Testis (tissue), 2 donors: ENCODE measurements at regions not wholly inside any gene's neighbourhood (a gene's known extent, or its start where the extent isn't known, plus 50 kb on each side); places are given as distances from the start of the nearest gene placed in this dataset.

Experiments used
- POLR2A ChIP-seq: fragments of 450-650 bp; IDR thresholded peaks from one replicate; pipeline ENCODE4 v1.6.1; 2017; ENCODE audit warnings: antibody characterized with exemption, mild to moderate bottlenecking, moderate library complexity
- TF ChIP-seq, protein P1 (sequence below), 3 experiments: fragments of 450-650 bp in 2 of 3; fragments of 200-600 bp in 1 of 3; sonication (generic) in 1 of 3; IDR thresholded peaks; one replicate each; pipeline ENCODE4 v1.5.1; 2016 to 2019; ENCODE audit warnings: antibody characterized with exemption in 3 of 3, mild to moderate bottlenecking in 2 of 3, moderate library complexity in 1 of 3

DNA sequence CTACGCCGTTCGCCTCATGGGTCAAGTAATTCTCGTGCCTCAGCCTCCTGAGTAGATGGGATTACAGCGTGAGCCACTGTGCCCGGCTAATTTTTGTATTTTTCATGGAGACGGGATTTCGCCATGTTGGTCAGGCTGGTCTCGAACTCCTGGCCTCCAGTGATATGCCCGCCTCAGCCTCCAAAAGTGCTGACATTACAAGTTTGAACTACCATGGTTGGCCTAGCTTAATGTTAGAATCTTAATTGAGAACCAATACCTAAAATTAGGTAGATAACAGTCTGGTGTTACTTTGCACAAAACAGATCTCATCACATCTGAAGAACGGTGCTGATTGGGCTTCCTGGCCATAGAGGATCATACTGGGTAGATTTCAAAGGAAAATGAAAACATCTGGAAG is 184.9 kb downstream of the VEGFC start:
- TF ChIP-seq, protein P1, sequence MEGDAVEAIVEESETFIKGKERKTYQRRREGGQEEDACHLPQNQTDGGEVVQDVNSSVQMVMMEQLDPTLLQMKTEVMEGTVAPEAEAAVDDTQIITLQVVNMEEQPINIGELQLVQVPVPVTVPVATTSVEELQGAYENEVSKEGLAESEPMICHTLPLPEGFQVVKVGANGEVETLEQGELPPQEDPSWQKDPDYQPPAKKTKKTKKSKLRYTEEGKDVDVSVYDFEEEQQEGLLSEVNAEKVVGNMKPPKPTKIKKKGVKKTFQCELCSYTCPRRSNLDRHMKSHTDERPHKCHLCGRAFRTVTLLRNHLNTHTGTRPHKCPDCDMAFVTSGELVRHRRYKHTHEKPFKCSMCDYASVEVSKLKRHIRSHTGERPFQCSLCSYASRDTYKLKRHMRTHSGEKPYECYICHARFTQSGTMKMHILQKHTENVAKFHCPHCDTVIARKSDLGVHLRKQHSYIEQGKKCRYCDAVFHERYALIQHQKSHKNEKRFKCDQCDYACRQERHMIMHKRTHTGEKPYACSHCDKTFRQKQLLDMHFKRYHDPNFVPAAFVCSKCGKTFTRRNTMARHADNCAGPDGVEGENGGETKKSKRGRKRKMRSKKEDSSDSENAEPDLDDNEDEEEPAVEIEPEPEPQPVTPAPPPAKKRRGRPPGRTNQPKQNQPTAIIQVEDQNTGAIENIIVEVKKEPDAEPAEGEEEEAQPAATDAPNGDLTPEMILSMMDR (IDR thresholded peaks at IDR 0.05) = no peak
- TF ChIP-seq POLR2A = no peak
